H9 (cell line): ENCODE measurements at regions not wholly inside any gene's neighbourhood (a gene's known extent, or its start where the extent isn't known, plus 50 kb on each side); places are given as distances from the start of the nearest gene placed in this dataset.

Experiments used
- DNase-seq: peaks from one replicate; pipeline ENCODE4 v3.0.0-alpha.2; 2017
- H2AFZ ChIP-seq: one replicate; pipeline ENCODE4 v1.6.1; 2013; ENCODE audit warnings: mild to moderate bottlenecking, low read length, control low read depth, moderate library complexity
- H2AK5ac ChIP-seq: 2 replicates; pipeline ENCODE4 v1.6.1; 2013; ENCODE audit warnings: low read length, control low read depth, mixed read lengths; ENCODE audit not compliant: insufficient read length
- H2BK120ac ChIP-seq: one replicate; pipeline ENCODE4 v1.6.1; 2013; ENCODE audit warnings: low read depth, mild to moderate bottlenecking, low read length, control low read depth, inconsistent platforms; ENCODE audit not compliant: poor library complexity, severe bottlenecking
- H2BK12ac ChIP-seq: 2 replicates; pipeline ENCODE4 v1.6.1; 2013; ENCODE audit warnings: low read length, control low read depth, mixed read lengths, low read depth; ENCODE audit not compliant: insufficient read length
- H2BK15ac ChIP-seq: 2 replicates; pipeline ENCODE4 v1.6.1; 2013; ENCODE audit warnings: low read depth, low read length, control low read depth
- H2BK20ac ChIP-seq: one replicate; pipeline ENCODE4 v1.6.1; 2013; ENCODE audit warnings: low read depth, mild to moderate bottlenecking, low read length, control low read depth, inconsistent platforms; ENCODE audit not compliant: poor library complexity, severe bottlenecking
- H2BK5ac ChIP-seq: 2 replicates; pipeline ENCODE4 v1.6.1; 2013; ENCODE audit warnings: low read length, control low read depth, mixed read lengths; ENCODE audit not compliant: insufficient read length
- H3K14ac ChIP-seq: 2 replicates; pipeline ENCODE4 v1.6.1; 2013; ENCODE audit warnings: low read length, control low read depth; ENCODE audit not compliant: insufficient read depth
- H3K18ac ChIP-seq: 2 replicates; pipeline ENCODE4 v1.6.1; 2013; ENCODE audit warnings: low read depth, mild to moderate bottlenecking, mixed read lengths, low read length, control low read depth; ENCODE audit not compliant: insufficient read length
- H3K23ac ChIP-seq: 2 replicates; pipeline ENCODE4 v1.6.1; 2013; ENCODE audit warnings: low read length, control low read depth, mixed read lengths, low read depth; ENCODE audit not compliant: insufficient read length
- H3K23me2 ChIP-seq: 2 replicates; pipeline ENCODE4 v1.6.1; 2013; ENCODE audit warnings: low read depth, mild to moderate bottlenecking, mixed read lengths, low read length, control low read depth; ENCODE audit not compliant: insufficient read length, poor library complexity, severe bottlenecking
- H3K27ac ChIP-seq: 2 replicates; pipeline ENCODE4 v1.5.1; 2013; ENCODE audit warnings: low read length, control low read depth, mixed read lengths, low read depth; ENCODE audit not compliant: insufficient read length
- H3K27me3 ChIP-seq: 2 replicates; pipeline ENCODE4 v1.6.1; 2013; ENCODE audit warnings: low read length, control low read depth, inconsistent platforms; ENCODE audit not compliant: insufficient read depth
- H3K4ac ChIP-seq: 2 replicates; pipeline ENCODE4 v1.6.1; 2013; ENCODE audit warnings: low read depth, mild to moderate bottlenecking, control low read depth, inconsistent platforms, low read length, moderate library complexity
- H3K4me1 ChIP-seq: 2 replicates; pipeline ENCODE4 v1.6.1; 2013; ENCODE audit warnings: low read length, control low read depth, inconsistent platforms; ENCODE audit not compliant: insufficient read depth
- H3K4me2 ChIP-seq: 2 replicates; pipeline ENCODE4 v1.6.1; 2013; ENCODE audit warnings: low read length, control low read depth, mixed read lengths; ENCODE audit not compliant: insufficient read length, insufficient read depth
- H3K56ac ChIP-seq: 2 replicates; pipeline ENCODE4 v1.6.1; 2013; ENCODE audit warnings: low read depth, mild to moderate bottlenecking, mixed read lengths, low read length, control low read depth; ENCODE audit not compliant: insufficient read length
- H3K79me1 ChIP-seq: 2 replicates; pipeline ENCODE4 v1.6.1; 2013; ENCODE audit warnings: low read depth, mild to moderate bottlenecking, moderate library complexity, low read length, control low read depth, inconsistent platforms; ENCODE audit not compliant: insufficient read depth, poor library complexity, severe bottlenecking
- H3K79me2 ChIP-seq: 2 replicates; pipeline ENCODE4 v1.6.1; 2013; ENCODE audit warnings: low read length, control low read depth, inconsistent platforms; ENCODE audit not compliant: insufficient read depth
- H3K9ac ChIP-seq: 2 replicates; pipeline ENCODE4 v1.6.1; 2013; ENCODE audit warnings: low read length, control low read depth, mixed read lengths; ENCODE audit not compliant: insufficient read length; ENCODE audit errors: extremely low read depth
- H3K9me3 ChIP-seq: one replicate; pipeline ENCODE4 v1.6.1; 2013; ENCODE audit warnings: low read depth, low read length, inconsistent platforms; ENCODE audit not compliant: control insufficient read depth
- H3T11ph ChIP-seq: one replicate; pipeline ENCODE4 v1.6.1; 2013; ENCODE audit warnings: mild to moderate bottlenecking, low read length, control low read depth, inconsistent platforms
- H4K20me1 ChIP-seq: one replicate; pipeline ENCODE4 v1.6.1; 2013; ENCODE audit not compliant: control insufficient read depth, insufficient read length, insufficient read depth
- H4K5ac ChIP-seq: 2 replicates; pipeline ENCODE4 v1.6.1; 2013; ENCODE audit warnings: low read depth, mild to moderate bottlenecking, mixed read lengths, low read length, control low read depth; ENCODE audit not compliant: insufficient read length
- H4K8ac ChIP-seq: replicated peaks from 2 replicates; pipeline ENCODE4 v1.6.1; 2013; ENCODE audit warnings: low read length, control low read depth, mixed read lengths, low read depth; ENCODE audit not compliant: insufficient read length
- H4K91ac ChIP-seq: 2 replicates; pipeline ENCODE4 v1.6.1; 2013; ENCODE audit warnings: low read depth, mild to moderate bottlenecking, moderate library complexity, mixed read lengths, low read length, control low read depth; ENCODE audit not compliant: insufficient read length
- H3K27ac Mint-ChIP-seq, 3 experiments: 2 replicates in 2 of 3; 3 replicates in 1 of 3; pipeline ENCODE4 v1.8.0; 2020 to 2021; ENCODE audit warnings: mixed read lengths in 3 of 3, mild to moderate bottlenecking in 1 of 3, moderate library complexity in 1 of 3
- H3K27me3 Mint-ChIP-seq: 2 replicates; pipeline ENCODE4 v1.8.0; 2021; ENCODE audit warnings: low read depth, mild to moderate bottlenecking, moderate library complexity, mixed read lengths
- H3K36me3 Mint-ChIP-seq, 3 experiments: 2 replicates in 2 of 3; 3 replicates in 1 of 3; pipeline ENCODE4 v1.8.0; 2020 to 2021; ENCODE audit warnings: low read depth in 3 of 3, mixed read lengths in 3 of 3; ENCODE audit not compliant: insufficient read depth in 1 of 3
- H3K4me1 Mint-ChIP-seq, 2 experiments: 2 replicates each; pipeline ENCODE4 v1.8.0; 2020; ENCODE audit warnings: mixed read lengths in 2 of 2
- H3K4me3 Mint-ChIP-seq, 2 experiments: 2 replicates in 1 of 2; 3 replicates in 1 of 2; pipeline ENCODE4 v1.8.0; 2020 to 2021; ENCODE audit warnings: mild to moderate bottlenecking in 2 of 2, mixed read lengths in 2 of 2, moderate library complexity in 1 of 2
- H3K9me3 Mint-ChIP-seq, 2 experiments: 2 replicates in 1 of 2; 3 replicates in 1 of 2; pipeline ENCODE4 v1.8.0; 2020; ENCODE audit warnings: mild to moderate bottlenecking in 2 of 2, mixed read lengths in 2 of 2, moderate library complexity in 1 of 2
- CTCF ChIP-seq: fragments of 200-600 bp; sonication (generic); conservative IDR thresholded peaks from 3 replicates; pipeline ENCODE4 v1.8.0; 2021; ENCODE audit warnings: antibody characterized with exemption, mild to moderate bottlenecking
- WGBS: extraction: QIAGEN DNeasy Blood & Tissue Kit; methylation state at CpG from one replicate; pipeline ENCODE4 v1.1.7; 2013; ENCODE audit warnings: missing lambda C conversion rate, low lambda C conversion rate, mixed read lengths; ENCODE audit not compliant: insufficient read length; ENCODE audit errors: extremely low coverage; 5-methylcytosine and 5-hydroxymethylcytosine counted together

DNA sequence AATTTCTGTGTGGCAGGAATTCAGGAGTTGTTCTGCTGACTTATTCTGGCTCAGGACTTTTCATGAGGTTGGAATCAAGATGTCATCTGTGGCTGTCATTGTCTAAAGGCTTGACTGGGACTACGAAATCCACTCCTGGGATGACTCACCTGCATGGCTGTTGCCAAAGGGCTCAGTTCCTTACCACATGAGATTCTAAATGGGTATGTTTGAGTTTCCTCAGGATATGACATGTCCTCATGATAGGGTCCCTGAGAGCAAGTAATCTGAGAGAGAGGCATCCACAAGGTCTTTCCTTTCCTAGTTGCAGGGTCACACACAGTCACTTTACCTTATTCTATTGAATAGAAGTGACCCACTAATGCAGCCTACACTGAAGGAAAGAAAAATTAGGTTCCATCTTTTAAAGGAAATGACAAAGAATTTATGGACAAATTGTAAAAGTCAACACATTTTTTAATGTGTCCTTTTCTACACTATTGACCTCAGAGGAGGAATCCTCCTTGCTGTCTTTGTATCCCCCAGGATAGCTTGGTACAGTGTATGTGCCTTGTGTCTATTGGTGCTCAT lies 1025.0 kb upstream of the GJE1 start:
- Histone ChIP-seq H2BK15ac (no peak overlapping the region), H3K4me1 (no peaks in the 10 kb centered on the region), H3K23ac (no peak overlapping the region), H3K79me1 (no peaks in the 10 kb centered on the region), H3K79me2 (no peaks in the 10 kb centered on the region), H4K5ac (no peak overlapping the region), H2BK12ac (peak overlapping the region; percentile 97), H3K4ac (no peak overlapping the region), H3K9ac (no peak overlapping the region), H4K91ac (no peak overlapping the region), H3K27ac (no peak overlapping the region), H2BK20ac (no peak overlapping the region), H3K18ac (no peak overlapping the region), H3K4me2 (no peak overlapping the region), H3K27me3 (no peaks in the 10 kb centered on the region), H3K56ac (no peak overlapping the region), H2AFZ (no peak overlapping the region), H2BK5ac (no peak overlapping the region), H2BK120ac (no peak overlapping the region), H3K14ac (no peak overlapping the region), H3K23me2 (no peaks in the 10 kb centered on the region), H3T11ph (no peak overlapping the region), H4K8ac (no peak overlapping the region), H4K20me1 (no peaks in the 10 kb centered on the region), H3K9me3 (no peaks in the 10 kb centered on the region), H2AK5ac (no peak overlapping the region)
- WGBS: no CpG with 5 or more reads among the region's 1 CpG
- no peak for TF ChIP-seq CTCF
- DNase-seq: no peak
- no peaks in the 10 kb centered on the region for H3K27me3 Mint-ChIP-seq
- peaks cover 6 to 9% of the 10 kb centered on the region in 2 experiments for H3K9me3 Mint-ChIP-seq
- H3K36me3 Mint-ChIP-seq: peaks cover 7 to 13% (median 8%) of the 10 kb centered on the region in 3 experiments; a peak in 6 of 7 replicates
- peaks cover 32 to 36% of the 10 kb centered on the region in 2 experiments for H3K4me1 Mint-ChIP-seq
- H3K27ac Mint-ChIP-seq: peak overlapping the region in 1 of 3 experiments; percentile 83; a peak in 1 of 7 replicates
- H3K4me3 Mint-ChIP-seq: no peak overlapping the region
